ENCODE measurements at regions not wholly inside any gene's neighbourhood (a gene's known extent, or its start where the extent isn't known, plus 50 kb on each side); places are given as distances from the start of the nearest gene placed in this dataset.

DNA sequence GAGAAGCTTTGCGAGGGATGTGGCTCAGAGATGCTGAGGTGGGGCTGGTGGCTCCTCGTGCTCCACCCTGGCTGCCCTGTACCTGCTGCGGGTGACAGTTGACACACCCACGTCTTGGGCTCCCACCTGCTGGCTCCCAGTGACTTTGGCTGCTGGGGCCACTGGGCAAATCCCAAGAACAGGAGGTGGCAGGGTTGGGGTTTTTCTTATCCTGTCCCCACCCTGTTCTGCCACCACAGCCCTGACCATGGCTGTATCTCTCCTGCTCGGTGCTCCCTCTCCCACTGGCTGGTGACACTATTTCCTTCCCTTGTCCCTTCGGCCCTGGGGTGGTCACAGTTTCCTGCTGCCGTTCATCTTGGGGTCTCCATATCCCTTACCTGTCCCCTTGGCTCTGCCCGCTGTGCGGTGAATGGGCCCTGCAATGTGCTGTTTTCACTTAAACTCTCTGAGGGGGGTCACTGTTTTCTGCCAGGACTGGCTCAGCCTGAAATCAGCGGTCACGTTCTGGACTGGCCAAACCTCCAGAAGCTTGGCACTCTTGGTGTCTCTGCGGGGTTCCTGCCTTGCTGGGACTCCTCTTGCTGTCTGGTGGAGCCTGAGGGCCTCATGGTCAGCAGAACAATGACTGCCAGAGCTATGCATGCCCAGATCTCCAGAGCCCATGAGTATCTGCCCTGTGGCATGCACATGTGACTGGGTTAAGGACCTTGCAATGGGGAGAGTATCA is 144.2 kb downstream of the IRF8 start:
- TF ChIP-seq POLR2A (IDR thresholded peaks at IDR 0.05; ENCODE audit: low read depth, low read length) (no peak), POLR2AphosphoS5 (IDR thresholded peaks at IDR 0.05; ENCODE audit: low read depth, low read length) (no peak), TAF1 (IDR thresholded peaks at IDR 0.05; ENCODE audit: borderline replicate concordance, low read depth, low read length) (no peak)
- no peak for FAIRE-seq
- DNase-seq (ENCODE audit: insufficient read length) = no peak

DNA sequence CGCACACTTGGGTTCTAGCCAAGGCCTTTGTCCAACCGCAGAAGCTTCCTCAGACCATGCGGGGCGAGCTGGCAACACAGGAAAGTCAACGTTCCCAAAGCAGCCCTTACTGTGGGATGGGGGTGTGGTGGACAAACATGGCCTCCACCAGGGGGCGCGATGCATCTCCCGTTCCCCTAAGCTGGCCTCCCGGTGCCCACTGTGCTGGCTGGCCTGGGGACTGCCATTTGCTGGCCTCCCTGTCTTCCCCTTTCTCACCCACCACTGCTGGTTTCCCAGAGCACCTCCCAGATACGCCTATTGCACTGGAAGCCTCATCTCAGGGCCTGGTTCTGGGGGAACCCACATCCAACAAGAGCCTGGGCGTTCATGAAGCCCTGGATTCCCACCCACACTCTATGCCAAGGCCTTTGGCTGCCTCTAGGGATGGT is 145.3 kb downstream of the IRF8 start:
- TF ChIP-seq POLR2AphosphoS5 (IDR thresholded peaks at IDR 0.05; ENCODE audit: low read depth, low read length) = no peak
- TF ChIP-seq TAF1 (IDR thresholded peaks at IDR 0.05; ENCODE audit: borderline replicate concordance, low read depth, low read length) = no peak
- TF ChIP-seq POLR2A (IDR thresholded peaks at IDR 0.05; ENCODE audit: low read depth, low read length) = no peak
- peak; percentile 61 for DNase-seq (ENCODE audit: insufficient read length)
- FAIRE-seq = no peak

DNA sequence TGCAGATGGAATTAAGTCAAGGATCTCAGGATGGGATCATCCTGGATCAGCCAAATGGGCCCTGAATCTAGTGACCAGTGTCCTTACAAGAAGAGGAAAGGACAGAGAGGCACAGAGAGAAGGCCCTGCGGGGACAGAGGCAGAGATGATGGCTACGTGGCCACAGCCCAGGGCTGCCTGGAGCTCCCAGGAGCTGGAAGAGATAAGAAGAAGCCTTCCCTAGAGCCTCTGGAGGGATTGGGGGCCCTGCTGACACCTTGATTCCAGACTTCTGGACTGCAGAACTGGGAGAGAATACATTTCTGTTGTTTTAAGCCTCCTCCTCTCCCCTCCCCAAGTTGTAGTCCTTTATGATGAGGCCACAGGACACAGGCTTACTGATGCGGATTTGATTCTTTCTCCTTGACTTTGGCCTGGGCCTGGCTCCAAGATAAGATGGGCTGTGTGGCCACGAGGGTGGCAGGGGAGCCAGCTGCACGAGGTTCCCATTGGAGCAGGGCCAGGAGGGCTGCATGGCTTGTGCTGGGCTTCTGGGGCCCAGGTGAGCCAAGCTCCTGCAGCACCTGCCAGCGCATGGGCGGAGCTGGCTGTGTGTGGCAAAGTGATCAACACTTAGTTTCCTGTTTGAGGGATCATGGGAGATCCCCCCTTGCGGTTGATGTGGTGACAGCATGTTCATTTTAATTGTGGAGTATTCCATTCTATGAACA is 146.1 kb downstream of the IRF8 start:
- DNase-seq (ENCODE audit: insufficient read length) = no peak
- no peak for TF ChIP-seq POLR2AphosphoS5 (IDR thresholded peaks at IDR 0.05; ENCODE audit: low read depth, low read length)
- no peak for TF ChIP-seq POLR2A (IDR thresholded peaks at IDR 0.05; ENCODE audit: low read depth, low read length)
- TF ChIP-seq TAF1 (IDR thresholded peaks at IDR 0.05; ENCODE audit: borderline replicate concordance, low read depth, low read length) = no peak
- no peak for FAIRE-seq

DNA sequence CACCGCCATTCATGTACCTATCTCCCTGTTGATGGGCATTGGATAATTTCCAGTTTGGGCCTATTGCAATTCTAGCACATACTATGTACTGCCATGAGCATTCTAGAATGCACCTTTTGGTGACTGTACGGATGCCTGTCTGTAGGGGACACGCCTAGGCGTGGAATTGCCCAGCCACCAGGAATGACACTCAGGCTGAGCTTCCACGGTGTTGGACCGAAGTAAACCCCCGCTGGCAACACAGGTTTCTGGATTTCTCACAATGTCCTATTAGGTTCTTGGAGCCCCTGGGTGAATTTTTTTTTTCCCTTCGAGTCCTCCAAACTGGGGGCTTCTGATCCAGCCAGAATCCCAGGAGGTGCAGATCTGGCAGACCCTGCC is 146.6 kb downstream of the IRF8 start:
- FAIRE-seq (no peak), DNase-seq (ENCODE audit: insufficient read length) (no peak)
- TF ChIP-seq POLR2A (IDR thresholded peaks at IDR 0.05; ENCODE audit: low read depth, low read length) (no peak), POLR2AphosphoS5 (IDR thresholded peaks at IDR 0.05; ENCODE audit: low read depth, low read length) (no peak), TAF1 (IDR thresholded peaks at IDR 0.05; ENCODE audit: borderline replicate concordance, low read depth, low read length) (no peak)

GRCh38 chr16:86046026-86046425 is 147.1 kb downstream of the IRF8 start:
- no peak for TF ChIP-seq TAF1 (IDR thresholded peaks at IDR 0.05; ENCODE audit: borderline replicate concordance, low read depth, low read length)
- TF ChIP-seq POLR2A (IDR thresholded peaks at IDR 0.05; ENCODE audit: low read depth, low read length) = no peak
- TF ChIP-seq POLR2AphosphoS5 (IDR thresholded peaks at IDR 0.05; ENCODE audit: low read depth, low read length) = no peak
- FAIRE-seq (no peak), DNase-seq (ENCODE audit: insufficient read length) (no peak)

DNA sequence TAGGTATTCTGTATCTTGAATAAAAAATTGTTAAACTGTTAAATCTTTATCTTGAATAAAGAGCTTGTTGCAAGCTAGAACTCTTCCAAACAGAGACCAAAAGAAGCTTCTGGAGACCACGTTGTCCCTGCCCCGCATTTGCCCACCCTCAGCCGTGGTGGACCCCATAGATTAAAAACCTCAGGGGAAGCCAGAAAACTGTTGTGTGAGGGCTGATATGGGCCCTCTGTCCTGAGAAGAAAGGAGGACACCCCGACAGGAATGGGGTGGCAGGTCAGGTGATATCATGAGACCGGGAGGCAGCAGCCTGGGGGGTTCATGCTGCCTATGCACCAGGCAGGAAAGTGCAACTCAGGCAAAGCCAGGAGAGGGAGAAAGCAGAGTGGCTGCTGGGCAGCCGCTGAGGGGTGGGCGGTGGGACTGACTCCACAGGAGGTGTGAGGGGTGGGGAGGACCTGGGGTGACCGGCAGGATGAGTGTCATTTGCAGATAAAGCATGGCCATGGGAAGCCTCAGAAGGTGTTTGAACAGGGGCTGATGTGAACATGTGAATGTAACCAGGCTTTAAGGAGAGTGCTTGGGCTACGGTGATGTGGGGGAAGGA is 147.8 kb downstream of the IRF8 start:
- DNase-seq (ENCODE audit: insufficient read length) (no peak), FAIRE-seq (no peak)
- TF ChIP-seq TAF1 (IDR thresholded peaks at IDR 0.05; ENCODE audit: borderline replicate concordance, low read depth, low read length) (no peak), POLR2AphosphoS5 (IDR thresholded peaks at IDR 0.05; ENCODE audit: low read depth, low read length) (no peak), POLR2A (IDR thresholded peaks at IDR 0.05; ENCODE audit: low read depth, low read length) (no peak)

DNA sequence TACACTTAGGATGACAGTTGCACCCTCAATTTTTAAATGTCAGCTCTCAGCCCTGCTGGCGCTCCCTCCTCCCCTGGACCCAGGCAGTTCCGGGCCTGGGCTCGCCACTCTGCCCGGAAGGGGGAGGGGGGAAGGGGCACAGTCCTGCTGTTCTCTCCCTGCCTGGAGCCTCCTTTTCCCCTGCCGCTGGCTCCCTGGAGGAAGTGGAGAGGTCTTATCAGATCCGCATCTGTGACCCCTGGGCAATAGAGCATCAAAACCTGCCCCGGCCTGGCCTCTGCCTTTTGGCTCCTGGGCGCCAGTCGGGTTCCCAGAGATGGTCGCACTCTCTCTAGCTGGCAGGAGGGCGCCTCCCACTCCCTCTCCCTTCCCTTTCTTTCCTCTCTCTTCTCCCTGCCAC is 149.3 kb downstream of the IRF8 start:
- FAIRE-seq = no peak
- DNase-seq (ENCODE audit: insufficient read length) = no peak
- TF ChIP-seq TAF1 (IDR thresholded peaks at IDR 0.05; ENCODE audit: borderline replicate concordance, low read depth, low read length) (no peak), POLR2A (IDR thresholded peaks at IDR 0.05; ENCODE audit: low read depth, low read length) (no peak), POLR2AphosphoS5 (IDR thresholded peaks at IDR 0.05; ENCODE audit: low read depth, low read length) (no peak)

GRCh38 chr16:86048882-86049585 is 150.1 kb downstream of the IRF8 start:
- DNase-seq (ENCODE audit: insufficient read length) (no peak), FAIRE-seq (no peak)
- TF ChIP-seq POLR2AphosphoS5 (IDR thresholded peaks at IDR 0.05; ENCODE audit: low read depth, low read length) (no peak), TAF1 (IDR thresholded peaks at IDR 0.05; ENCODE audit: borderline replicate concordance, low read depth, low read length) (no peak)

- DNase-seq (ENCODE audit: insufficient read length) = no peak
- no peak for FAIRE-seq
- TF ChIP-seq TAF1 (IDR thresholded peaks at IDR 0.05; ENCODE audit: borderline replicate concordance, low read depth, low read length) (no peak), POLR2AphosphoS5 (IDR thresholded peaks at IDR 0.05; ENCODE audit: low read depth, low read length) (no peak), POLR2A (IDR thresholded peaks at IDR 0.05; ENCODE audit: low read depth, low read length) (no peak)
Observed at GRCh38 chr16:86049641-86050040, 150.7 kb downstream of the IRF8 start.

DNA sequence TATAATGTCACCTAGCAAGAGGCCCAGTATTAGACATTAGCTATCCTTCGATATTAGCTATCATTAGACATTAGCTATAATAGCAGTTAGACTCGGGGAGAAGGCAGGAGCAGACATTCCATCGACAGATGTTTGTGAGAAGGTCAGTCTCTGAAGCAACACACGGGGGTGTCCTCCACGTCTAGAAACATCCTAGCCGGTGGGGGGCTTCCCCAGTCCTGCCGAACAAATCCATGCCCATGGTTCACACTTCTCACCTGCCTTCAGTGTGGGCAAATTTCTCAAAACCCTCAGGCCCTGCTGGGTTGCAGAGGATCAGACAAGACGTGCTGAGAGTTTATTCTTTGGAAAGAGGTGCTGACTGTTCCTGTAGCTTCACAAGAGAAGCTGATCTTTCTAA is 151.1 kb downstream of the IRF8 start:
- no peak for TF ChIP-seq POLR2AphosphoS5 (IDR thresholded peaks at IDR 0.05; ENCODE audit: low read depth, low read length)
- no peak for TF ChIP-seq TAF1 (IDR thresholded peaks at IDR 0.05; ENCODE audit: borderline replicate concordance, low read depth, low read length)
- TF ChIP-seq POLR2A (IDR thresholded peaks at IDR 0.05; ENCODE audit: low read depth, low read length) = no peak
- no peak for DNase-seq (ENCODE audit: insufficient read length)
- FAIRE-seq = no peak

- FAIRE-seq = no peak
- TF ChIP-seq TAF1 (IDR thresholded peaks at IDR 0.05; ENCODE audit: borderline replicate concordance, low read depth, low read length) (no peak), POLR2A (IDR thresholded peaks at IDR 0.05; ENCODE audit: low read depth, low read length) (no peak), POLR2AphosphoS5 (IDR thresholded peaks at IDR 0.05; ENCODE audit: low read depth, low read length) (no peak)
- DNase-seq (ENCODE audit: insufficient read length) = no peak
Observed at GRCh38 chr16:86050591-86051367, 151.8 kb downstream of the IRF8 start.
